ENCODE measurements at regions not wholly inside any gene's neighbourhood (a gene's known extent, or its start where the extent isn't known, plus 50 kb on each side); places are given as distances from the start of the nearest gene placed in this dataset.

DNA sequence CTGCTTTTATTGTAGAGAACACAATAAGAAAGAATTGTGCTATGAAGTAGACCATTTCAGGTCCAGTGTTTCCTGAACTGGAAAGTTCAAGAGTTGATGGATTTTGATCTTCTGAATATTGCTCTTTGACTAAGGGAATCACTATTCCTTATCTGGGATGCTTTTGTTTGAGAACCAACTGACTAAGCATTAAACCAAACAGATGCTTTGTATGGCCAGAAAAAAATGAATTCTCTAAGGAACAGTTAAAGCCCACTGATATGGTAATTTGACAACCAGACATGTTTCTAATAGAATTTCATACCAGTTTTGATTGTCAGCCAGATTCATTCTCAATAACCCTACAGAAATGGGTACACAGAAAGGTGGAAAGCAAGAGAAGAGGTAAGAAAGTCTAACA lies 67.5 kb upstream of the CADPS start:
- H4K20me1 ChIP-seq (ENCODE audit: control insufficient read depth, extremely low read depth, insufficient read depth, low read length), result no peaks in the 10 kb centered on the region
- no peaks in the 10 kb centered on the region for H3K79me2 ChIP-seq (ENCODE audit: control insufficient read depth, insufficient read depth, low read length)
- H3K4me3 ChIP-seq (replicated peaks in 1 of 4; ENCODE audit: control extremely low read depth in 1 of 4, insufficient read depth in 1 of 4, low read depth in 3 of 4, low read length in 4 of 4), result no peak overlapping the region
- no peaks in the 10 kb centered on the region for H3K9me3 ChIP-seq (ENCODE audit: control insufficient read depth, insufficient read depth, low read depth, low read length)
- TF ChIP-seq, protein P1, sequence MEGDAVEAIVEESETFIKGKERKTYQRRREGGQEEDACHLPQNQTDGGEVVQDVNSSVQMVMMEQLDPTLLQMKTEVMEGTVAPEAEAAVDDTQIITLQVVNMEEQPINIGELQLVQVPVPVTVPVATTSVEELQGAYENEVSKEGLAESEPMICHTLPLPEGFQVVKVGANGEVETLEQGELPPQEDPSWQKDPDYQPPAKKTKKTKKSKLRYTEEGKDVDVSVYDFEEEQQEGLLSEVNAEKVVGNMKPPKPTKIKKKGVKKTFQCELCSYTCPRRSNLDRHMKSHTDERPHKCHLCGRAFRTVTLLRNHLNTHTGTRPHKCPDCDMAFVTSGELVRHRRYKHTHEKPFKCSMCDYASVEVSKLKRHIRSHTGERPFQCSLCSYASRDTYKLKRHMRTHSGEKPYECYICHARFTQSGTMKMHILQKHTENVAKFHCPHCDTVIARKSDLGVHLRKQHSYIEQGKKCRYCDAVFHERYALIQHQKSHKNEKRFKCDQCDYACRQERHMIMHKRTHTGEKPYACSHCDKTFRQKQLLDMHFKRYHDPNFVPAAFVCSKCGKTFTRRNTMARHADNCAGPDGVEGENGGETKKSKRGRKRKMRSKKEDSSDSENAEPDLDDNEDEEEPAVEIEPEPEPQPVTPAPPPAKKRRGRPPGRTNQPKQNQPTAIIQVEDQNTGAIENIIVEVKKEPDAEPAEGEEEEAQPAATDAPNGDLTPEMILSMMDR (conservative IDR thresholded peaks at IDR 0.05 in 1 of 2, IDR thresholded peaks at IDR 0.05 in 1 of 2; ENCODE audit: low read depth in 1 of 2, low read length in 2 of 2), result no peak
- TF ChIP-seq EZH2 (IDR thresholded peaks at IDR 0.05; ENCODE audit: low read length, missing control alignments), result no peak
- H3K27ac ChIP-seq (ENCODE audit: insufficient read depth, low read length), result no peak overlapping the region
- no peak overlapping the region for H2AFZ ChIP-seq (ENCODE audit: low read length)
- H3K36me3 ChIP-seq (ENCODE audit: control insufficient read depth, insufficient read depth, low read length), result no peaks in the 10 kb centered on the region
- no peak overlapping the region for H3K4me2 ChIP-seq (ENCODE audit: extremely low read depth, insufficient read depth, low read length)
- peak in 1 of 2 donors; percentile 25 for DNase-seq (ENCODE audit: low read depth in 2 of 2)
- no peaks in the 10 kb centered on the region for H3K4me1 ChIP-seq (ENCODE audit: control insufficient read depth, extremely low read depth, insufficient read depth, low read length)
- H3K27me3 ChIP-seq (ENCODE audit: control insufficient read depth, insufficient read depth, low read length), result no peaks in the 10 kb centered on the region
- H3K9ac ChIP-seq (ENCODE audit: insufficient read depth, low read length), result no peak overlapping the region

DNA sequence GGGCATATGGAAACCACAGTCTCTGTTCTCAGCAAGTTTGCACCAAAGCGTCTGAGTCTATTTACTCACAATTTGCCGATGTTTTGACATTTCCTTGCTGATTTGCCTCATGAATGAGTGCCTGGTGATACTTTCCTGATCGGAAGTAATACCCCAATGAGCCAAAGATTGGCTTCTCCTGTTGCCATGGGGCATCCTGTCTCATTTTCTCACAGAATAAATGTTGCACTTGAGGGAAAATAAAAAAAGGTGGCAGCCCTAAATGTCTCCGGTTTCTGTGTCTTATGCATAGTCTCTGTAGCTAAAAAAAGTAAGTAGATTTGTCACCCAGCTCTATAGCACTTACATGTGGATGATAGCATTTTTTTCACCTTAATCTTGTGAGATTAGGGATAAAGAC lies 73.7 kb upstream of the CADPS start:
- no peak overlapping the region for H3K27ac ChIP-seq (ENCODE audit: insufficient read depth, low read length)
- TF ChIP-seq, protein P1 (conservative IDR thresholded peaks at IDR 0.05 in 1 of 2, IDR thresholded peaks at IDR 0.05 in 1 of 2; ENCODE audit: low read depth in 1 of 2, low read length in 2 of 2), result no peak
- no peak for TF ChIP-seq EZH2 (IDR thresholded peaks at IDR 0.05; ENCODE audit: low read length, missing control alignments)
- H4K20me1 ChIP-seq (ENCODE audit: control insufficient read depth, extremely low read depth, insufficient read depth, low read length), result no peaks in the 10 kb centered on the region
- no peak overlapping the region for H3K4me2 ChIP-seq (ENCODE audit: extremely low read depth, insufficient read depth, low read length)
- H3K9ac ChIP-seq (ENCODE audit: insufficient read depth, low read length), result no peak overlapping the region
- H3K9me3 ChIP-seq (ENCODE audit: control insufficient read depth, insufficient read depth, low read depth, low read length), result no peaks in the 10 kb centered on the region
- H2AFZ ChIP-seq (ENCODE audit: low read length), result no peak overlapping the region
- no peaks in the 10 kb centered on the region for H3K79me2 ChIP-seq (ENCODE audit: control insufficient read depth, insufficient read depth, low read length)
- H3K4me3 ChIP-seq (replicated peaks in 1 of 4; ENCODE audit: control extremely low read depth in 1 of 4, insufficient read depth in 1 of 4, low read depth in 3 of 4, low read length in 4 of 4), result no peak overlapping the region
- H3K36me3 ChIP-seq (ENCODE audit: control insufficient read depth, insufficient read depth, low read length), result no peaks in the 10 kb centered on the region
- no peaks in the 10 kb centered on the region for H3K4me1 ChIP-seq (ENCODE audit: control insufficient read depth, extremely low read depth, insufficient read depth, low read length)
- DNase-seq (ENCODE audit: low read depth in 2 of 2), result no peak
- no peaks in the 10 kb centered on the region for H3K27me3 ChIP-seq (ENCODE audit: control insufficient read depth, insufficient read depth, low read length)

DNA sequence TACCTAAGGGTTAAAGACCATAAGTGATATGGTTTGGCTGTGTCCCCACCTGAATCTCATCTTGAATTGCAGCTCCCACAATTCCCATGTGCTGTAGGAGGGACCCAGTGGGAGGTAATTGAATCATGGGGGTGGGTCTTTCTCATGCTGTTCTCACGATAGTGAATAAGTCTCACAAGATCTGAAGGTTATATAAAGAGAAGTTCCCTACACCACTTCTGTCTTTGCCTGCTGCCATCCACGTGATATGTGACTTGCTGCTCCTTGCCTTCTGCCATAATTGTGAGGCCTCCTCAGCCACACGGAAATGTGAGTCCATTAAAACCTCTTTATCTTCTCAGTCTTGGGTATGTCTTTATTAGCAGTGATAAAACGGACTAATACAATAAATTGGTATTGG lies 75.0 kb upstream of the CADPS start:
- no peaks in the 10 kb centered on the region for H3K79me2 ChIP-seq (ENCODE audit: control insufficient read depth, insufficient read depth, low read length)
- H2AFZ ChIP-seq (ENCODE audit: low read length), result no peak overlapping the region
- no peak for DNase-seq (ENCODE audit: low read depth in 2 of 2)
- no peaks in the 10 kb centered on the region for H3K27me3 ChIP-seq (ENCODE audit: control insufficient read depth, insufficient read depth, low read length)
- H4K20me1 ChIP-seq (ENCODE audit: control insufficient read depth, extremely low read depth, insufficient read depth, low read length), result no peaks in the 10 kb centered on the region
- TF ChIP-seq, protein P1 (conservative IDR thresholded peaks at IDR 0.05 in 1 of 2, IDR thresholded peaks at IDR 0.05 in 1 of 2; ENCODE audit: low read depth in 1 of 2, low read length in 2 of 2), result no peak
- TF ChIP-seq EZH2 (IDR thresholded peaks at IDR 0.05; ENCODE audit: low read length, missing control alignments), result no peak
- no peak overlapping the region for H3K4me2 ChIP-seq (ENCODE audit: extremely low read depth, insufficient read depth, low read length)
- no peaks in the 10 kb centered on the region for H3K36me3 ChIP-seq (ENCODE audit: control insufficient read depth, insufficient read depth, low read length)
- no peak overlapping the region for H3K4me3 ChIP-seq (replicated peaks in 1 of 4; ENCODE audit: control extremely low read depth in 1 of 4, insufficient read depth in 1 of 4, low read depth in 3 of 4, low read length in 4 of 4)
- no peak overlapping the region for H3K27ac ChIP-seq (ENCODE audit: insufficient read depth, low read length)
- H3K9me3 ChIP-seq (ENCODE audit: control insufficient read depth, insufficient read depth, low read depth, low read length), result no peaks in the 10 kb centered on the region
- H3K4me1 ChIP-seq (ENCODE audit: control insufficient read depth, extremely low read depth, insufficient read depth, low read length), result no peaks in the 10 kb centered on the region
- H3K9ac ChIP-seq (ENCODE audit: insufficient read depth, low read length), result no peak overlapping the region
